ENCODE measurements at regions not wholly inside any gene's neighbourhood (a gene's known extent, or its start where the extent isn't known, plus 50 kb on each side); places are given as distances from the start of the nearest gene placed in this dataset.

- TF ChIP-seq KLF1 (tag by site-specific recombination; IDR thresholded peaks at IDR 0.05) (no peak), ZNF645 (tag by site-specific recombination; IDR thresholded peaks at IDR 0.05) (no peak), ZNF529 (tag by site-specific recombination; IDR thresholded peaks at IDR 0.05; ENCODE audit: insufficient replicate concordance) (no peak), KLF17 (tag by site-specific recombination; IDR thresholded peaks at IDR 0.05) (no peak), ZNF585B (tag by site-specific recombination; IDR thresholded peaks at IDR 0.05) (no peak), ZIC2 (tag by site-specific recombination; IDR thresholded peaks at IDR 0.05) (no peak), ZNF132 (tag by site-specific recombination; IDR thresholded peaks at IDR 0.05; ENCODE audit: borderline replicate concordance) (no peak), ZNF785 (tag by site-specific recombination; IDR thresholded peaks at IDR 0.05) (no peak), ZBTB26 (tag by site-specific recombination; optimal IDR thresholded peaks at IDR 0.05) (no peak), TCF7L2 (IDR thresholded peaks at IDR 0.05; ENCODE audit: borderline replicate concordance, low read depth, low read length) (no peak), ZNF768 (tag by site-specific recombination; IDR thresholded peaks at IDR 0.05) (no peak), ZNF157 (tag by site-specific recombination; IDR thresholded peaks at IDR 0.05) (no peak), ZSCAN23 (tag by site-specific recombination; IDR thresholded peaks at IDR 0.05) (no peak), ZNF248 (tag by site-specific recombination; IDR thresholded peaks at IDR 0.05) (no peak)
- TF ChIP-seq, protein P1, sequence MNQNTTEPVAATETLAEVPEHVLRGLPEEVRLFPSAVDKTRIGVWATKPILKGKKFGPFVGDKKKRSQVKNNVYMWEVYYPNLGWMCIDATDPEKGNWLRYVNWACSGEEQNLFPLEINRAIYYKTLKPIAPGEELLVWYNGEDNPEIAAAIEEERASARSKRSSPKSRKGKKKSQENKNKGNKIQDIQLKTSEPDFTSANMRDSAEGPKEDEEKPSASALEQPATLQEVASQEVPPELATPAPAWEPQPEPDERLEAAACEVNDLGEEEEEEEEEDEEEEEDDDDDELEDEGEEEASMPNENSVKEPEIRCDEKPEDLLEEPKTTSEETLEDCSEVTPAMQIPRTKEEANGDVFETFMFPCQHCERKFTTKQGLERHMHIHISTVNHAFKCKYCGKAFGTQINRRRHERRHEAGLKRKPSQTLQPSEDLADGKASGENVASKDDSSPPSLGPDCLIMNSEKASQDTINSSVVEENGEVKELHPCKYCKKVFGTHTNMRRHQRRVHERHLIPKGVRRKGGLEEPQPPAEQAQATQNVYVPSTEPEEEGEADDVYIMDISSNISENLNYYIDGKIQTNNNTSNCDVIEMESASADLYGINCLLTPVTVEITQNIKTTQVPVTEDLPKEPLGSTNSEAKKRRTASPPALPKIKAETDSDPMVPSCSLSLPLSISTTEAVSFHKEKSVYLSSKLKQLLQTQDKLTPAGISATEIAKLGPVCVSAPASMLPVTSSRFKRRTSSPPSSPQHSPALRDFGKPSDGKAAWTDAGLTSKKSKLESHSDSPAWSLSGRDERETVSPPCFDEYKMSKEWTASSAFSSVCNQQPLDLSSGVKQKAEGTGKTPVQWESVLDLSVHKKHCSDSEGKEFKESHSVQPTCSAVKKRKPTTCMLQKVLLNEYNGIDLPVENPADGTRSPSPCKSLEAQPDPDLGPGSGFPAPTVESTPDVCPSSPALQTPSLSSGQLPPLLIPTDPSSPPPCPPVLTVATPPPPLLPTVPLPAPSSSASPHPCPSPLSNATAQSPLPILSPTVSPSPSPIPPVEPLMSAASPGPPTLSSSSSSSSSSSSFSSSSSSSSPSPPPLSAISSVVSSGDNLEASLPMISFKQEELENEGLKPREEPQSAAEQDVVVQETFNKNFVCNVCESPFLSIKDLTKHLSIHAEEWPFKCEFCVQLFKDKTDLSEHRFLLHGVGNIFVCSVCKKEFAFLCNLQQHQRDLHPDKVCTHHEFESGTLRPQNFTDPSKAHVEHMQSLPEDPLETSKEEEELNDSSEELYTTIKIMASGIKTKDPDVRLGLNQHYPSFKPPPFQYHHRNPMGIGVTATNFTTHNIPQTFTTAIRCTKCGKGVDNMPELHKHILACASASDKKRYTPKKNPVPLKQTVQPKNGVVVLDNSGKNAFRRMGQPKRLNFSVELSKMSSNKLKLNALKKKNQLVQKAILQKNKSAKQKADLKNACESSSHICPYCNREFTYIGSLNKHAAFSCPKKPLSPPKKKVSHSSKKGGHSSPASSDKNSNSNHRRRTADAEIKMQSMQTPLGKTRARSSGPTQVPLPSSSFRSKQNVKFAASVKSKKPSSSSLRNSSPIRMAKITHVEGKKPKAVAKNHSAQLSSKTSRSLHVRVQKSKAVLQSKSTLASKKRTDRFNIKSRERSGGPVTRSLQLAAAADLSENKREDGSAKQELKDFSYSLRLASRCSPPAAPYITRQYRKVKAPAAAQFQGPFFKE (tag by site-specific recombination; IDR thresholded peaks at IDR 0.05; ENCODE audit: borderline replicate concordance): no peak
- TF ChIP-seq, protein P2, sequence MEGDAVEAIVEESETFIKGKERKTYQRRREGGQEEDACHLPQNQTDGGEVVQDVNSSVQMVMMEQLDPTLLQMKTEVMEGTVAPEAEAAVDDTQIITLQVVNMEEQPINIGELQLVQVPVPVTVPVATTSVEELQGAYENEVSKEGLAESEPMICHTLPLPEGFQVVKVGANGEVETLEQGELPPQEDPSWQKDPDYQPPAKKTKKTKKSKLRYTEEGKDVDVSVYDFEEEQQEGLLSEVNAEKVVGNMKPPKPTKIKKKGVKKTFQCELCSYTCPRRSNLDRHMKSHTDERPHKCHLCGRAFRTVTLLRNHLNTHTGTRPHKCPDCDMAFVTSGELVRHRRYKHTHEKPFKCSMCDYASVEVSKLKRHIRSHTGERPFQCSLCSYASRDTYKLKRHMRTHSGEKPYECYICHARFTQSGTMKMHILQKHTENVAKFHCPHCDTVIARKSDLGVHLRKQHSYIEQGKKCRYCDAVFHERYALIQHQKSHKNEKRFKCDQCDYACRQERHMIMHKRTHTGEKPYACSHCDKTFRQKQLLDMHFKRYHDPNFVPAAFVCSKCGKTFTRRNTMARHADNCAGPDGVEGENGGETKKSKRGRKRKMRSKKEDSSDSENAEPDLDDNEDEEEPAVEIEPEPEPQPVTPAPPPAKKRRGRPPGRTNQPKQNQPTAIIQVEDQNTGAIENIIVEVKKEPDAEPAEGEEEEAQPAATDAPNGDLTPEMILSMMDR (tag by site-specific recombination; IDR thresholded peaks at IDR 0.05): no peak
- TF ChIP-seq, protein P3, sequence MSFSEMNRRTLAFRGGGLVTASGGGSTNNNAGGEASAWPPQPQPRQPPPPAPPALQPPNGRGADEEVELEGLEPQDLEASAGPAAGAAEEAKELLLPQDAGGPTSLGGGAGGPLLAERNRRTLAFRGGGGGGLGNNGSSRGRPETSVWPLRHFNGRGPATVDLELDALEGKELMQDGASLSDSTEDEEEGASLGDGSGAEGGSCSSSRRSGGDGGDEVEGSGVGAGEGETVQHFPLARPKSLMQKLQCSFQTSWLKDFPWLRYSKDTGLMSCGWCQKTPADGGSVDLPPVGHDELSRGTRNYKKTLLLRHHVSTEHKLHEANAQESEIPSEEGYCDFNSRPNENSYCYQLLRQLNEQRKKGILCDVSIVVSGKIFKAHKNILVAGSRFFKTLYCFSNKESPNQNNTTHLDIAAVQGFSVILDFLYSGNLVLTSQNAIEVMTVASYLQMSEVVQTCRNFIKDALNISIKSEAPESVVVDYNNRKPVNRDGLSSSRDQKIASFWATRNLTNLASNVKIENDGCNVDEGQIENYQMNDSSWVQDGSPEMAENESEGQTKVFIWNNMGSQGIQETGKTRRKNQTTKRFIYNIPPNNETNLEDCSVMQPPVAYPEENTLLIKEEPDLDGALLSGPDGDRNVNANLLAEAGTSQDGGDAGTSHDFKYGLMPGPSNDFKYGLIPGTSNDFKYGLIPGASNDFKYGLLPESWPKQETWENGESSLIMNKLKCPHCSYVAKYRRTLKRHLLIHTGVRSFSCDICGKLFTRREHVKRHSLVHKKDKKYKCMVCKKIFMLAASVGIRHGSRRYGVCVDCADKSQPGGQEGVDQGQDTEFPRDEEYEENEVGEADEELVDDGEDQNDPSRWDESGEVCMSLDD (tag by site-specific recombination; IDR thresholded peaks at IDR 0.05): no peak
- ChIA-PET POLR2A (no interaction called here), CTCF (no interaction called here)
- no peak overlapping the region for H3K27ac ChIP-seq (ENCODE audit: extremely low read depth, low read depth, low read length)
- no peaks in the 10 kb centered on the region for H3K4me1 ChIP-seq (ENCODE audit: control insufficient read depth, insufficient read depth, low read length)
- H3K36me3 ChIP-seq (ENCODE audit: control insufficient read depth in 2 of 2, insufficient read depth in 1 of 2, low read length in 2 of 2): no peaks in the 10 kb centered on the region
- H3K9me3 ChIP-seq (ENCODE audit: control insufficient read depth, insufficient read depth, low read depth, low read length): no peaks in the 10 kb centered on the region
- H3K4me3 ChIP-seq (ENCODE audit: low read depth, low read length): no peak overlapping the region
Measured at GRCh38 chrX:117645639-117646038, 471.0 kb downstream of the KLHL13 start.

All from HEK293 (cell line).